Karpas-422 (cell line): ENCODE measurements at regions not wholly inside any gene's neighbourhood (a gene's known extent, or its start where the extent isn't known, plus 50 kb on each side); places are given as distances from the start of the nearest gene placed in this dataset.
"Not testable (repeated sequence)": the region's sequence is repeated elsewhere in the genome, so short reads cannot be mapped to it uniquely, and the experiment has no call there.

Experiments used
- DNase-seq: peaks from one replicate; pipeline ENCODE4 v3.0.0-alpha.2; 2015
- H2AFZ ChIP-seq: fragments of 200-600 bp; sonication (generic); 2 replicates; pipeline ENCODE4 v1.6.1; 2014; ENCODE audit warnings: antibody characterized with exemption, low read length, mixed read lengths
- H3K27ac ChIP-seq: fragments of 200-600 bp; sonication (generic); 2 replicates; pipeline ENCODE4 v1.5.1; 2014; ENCODE audit warnings: mild to moderate bottlenecking, low read length, moderate library complexity
- H3K27me3 ChIP-seq: fragments of 200-600 bp; sonication (generic); 2 replicates; pipeline ENCODE4 v1.6.1; 2014; ENCODE audit warnings: low read length, mixed read lengths
- H3K36me3 ChIP-seq: fragments of 200-600 bp; sonication (generic); 2 replicates; pipeline ENCODE4 v1.6.1; 2014; ENCODE audit warnings: low read length, mixed read lengths; ENCODE audit not compliant: insufficient read depth
- H3K4me1 ChIP-seq: fragments of 200-600 bp; sonication (generic); 2 replicates; pipeline ENCODE4 v1.6.1; 2014; ENCODE audit warnings: mild to moderate bottlenecking, low read length, mixed read lengths
- H3K4me2 ChIP-seq: fragments of 200-600 bp; sonication (generic); 2 replicates; pipeline ENCODE4 v1.6.1; 2014; ENCODE audit warnings: low read length, low read depth, mild to moderate bottlenecking; ENCODE audit not compliant: poor library complexity, severe bottlenecking
- H3K4me3 ChIP-seq: fragments of 200-600 bp; sonication (generic); 2 replicates; pipeline ENCODE4 v1.5.1; 2014; ENCODE audit warnings: mild to moderate bottlenecking, antibody characterized with exemption, low read length, mixed read lengths
- H3K79me2 ChIP-seq: fragments of 200-600 bp; sonication (generic); 2 replicates; pipeline ENCODE4 v1.6.1; 2014; ENCODE audit warnings: mild to moderate bottlenecking, low read length, mixed read lengths
- H3K9ac ChIP-seq: fragments of 200-600 bp; sonication (generic); 2 replicates; pipeline ENCODE4 v1.6.0; 2014; ENCODE audit warnings: low read length
- H3K9me2 ChIP-seq: fragments of 200-600 bp; sonication (generic), shearing (Covaris generic); replicated peaks from 2 replicates; pipeline ENCODE4 v1.6.0; 2014; ENCODE audit warnings: mild to moderate bottlenecking, low read length, moderate library complexity; ENCODE audit not compliant: insufficient read depth
- H3K9me3 ChIP-seq: fragments of 300-700, 200-600 bp; sonication (generic); 2 replicates; pipeline ENCODE4 v1.6.1; 2014; ENCODE audit warnings: low read length, mixed read lengths
- H4K20me1 ChIP-seq: fragments of 200-600 bp; sonication (generic); 2 replicates; pipeline ENCODE4 v1.6.1; 2014; ENCODE audit warnings: mild to moderate bottlenecking, antibody characterized with exemption, low read length, low read depth; ENCODE audit not compliant: insufficient read depth

- H3K9me2 ChIP-seq, result no peaks in the 10 kb centered on the region
- 0 out of 2 replicates have a peak, but pooled peaks cover 4% of the 10 kb centered on the region for H4K20me1 ChIP-seq
- H3K36me3 ChIP-seq, result no peaks in the 10 kb centered on the region
- no peaks in the 10 kb centered on the region for H3K9me3 ChIP-seq
- H3K4me3 ChIP-seq, result no peak overlapping the region
- H2AFZ ChIP-seq, result no peak overlapping the region
- no peak overlapping the region for H3K4me2 ChIP-seq
- no peak for DNase-seq
- H3K27ac ChIP-seq, result no peak overlapping the region
- H3K9ac ChIP-seq, result no peak overlapping the region
- H3K27me3 ChIP-seq, result no peaks in the 10 kb centered on the region
- H3K79me2 ChIP-seq, result no peaks in the 10 kb centered on the region
- no peaks in the 10 kb centered on the region for H3K4me1 ChIP-seq
These were observed 150.5 kb upstream of the PRR20G start for GRCh38 chr3:127438371-127438770.

GRCh38 chr3:127435299-127435698 is 147.5 kb upstream of the PRR20G start:
- not testable (repeated sequence) for H2AFZ ChIP-seq, H3K4me2 ChIP-seq, H3K79me2 ChIP-seq, H3K4me1 ChIP-seq, DNase-seq, H4K20me1 ChIP-seq, H3K9ac ChIP-seq, H3K9me3 ChIP-seq, H3K9me2 ChIP-seq, H3K27ac ChIP-seq, H3K36me3 ChIP-seq, H3K4me3 ChIP-seq, H3K27me3 ChIP-seq

GRCh38 chr3:127431066-127431465 is 143.2 kb upstream of the PRR20G start:
- Histone ChIP-seq H3K4me2 (no peak overlapping the region), H4K20me1 (no peaks in the 10 kb centered on the region), H2AFZ (no peak overlapping the region), H3K27me3 (no peaks in the 10 kb centered on the region), H3K9ac (no peak overlapping the region), H3K27ac (no peak overlapping the region), H3K36me3 (no peaks in the 10 kb centered on the region), H3K4me1 (no peaks in the 10 kb centered on the region), H3K4me3 (no peak overlapping the region), H3K9me3 (no peaks in the 10 kb centered on the region), H3K79me2 (no peaks in the 10 kb centered on the region), H3K9me2 (no peaks in the 10 kb centered on the region)
- DNase-seq, result no peak

GRCh38 chr3:127428344-127428997 is 140.6 kb upstream of the PRR20G start:
- no peak overlapping the region for H3K4me3 ChIP-seq
- H3K36me3 ChIP-seq, result no peaks in the 10 kb centered on the region
- no peak overlapping the region for H3K4me2 ChIP-seq
- no peaks in the 10 kb centered on the region for H4K20me1 ChIP-seq
- no peaks in the 10 kb centered on the region for H3K27me3 ChIP-seq
- no peaks in the 10 kb centered on the region for H3K4me1 ChIP-seq
- H3K9ac ChIP-seq, result no peak overlapping the region
- H3K27ac ChIP-seq, result no peak overlapping the region
- H3K9me3 ChIP-seq, result no peaks in the 10 kb centered on the region
- no peak for DNase-seq
- no peaks in the 10 kb centered on the region for H3K79me2 ChIP-seq
- H3K9me2 ChIP-seq, result no peaks in the 10 kb centered on the region
- H2AFZ ChIP-seq, result no peak overlapping the region

- Histone ChIP-seq H3K4me1 (no peaks in the 10 kb centered on the region), H3K9me3 (no peaks in the 10 kb centered on the region), H3K36me3 (no peaks in the 10 kb centered on the region), H3K9ac (no peak overlapping the region), H3K4me3 (no peak overlapping the region), H3K4me2 (no peak overlapping the region), H3K79me2 (no peaks in the 10 kb centered on the region), H4K20me1 (no peaks in the 10 kb centered on the region), H3K27me3 (no peaks in the 10 kb centered on the region), H3K9me2 (no peaks in the 10 kb centered on the region), H2AFZ (no peak overlapping the region), H3K27ac (no peak overlapping the region)
- no peak for DNase-seq
These were observed 139.8 kb upstream of the PRR20G start for GRCh38 chr3:127427666-127428065.

- H3K4me2 ChIP-seq, result no peak overlapping the region
- no peaks in the 10 kb centered on the region for H3K9me2 ChIP-seq
- H3K27ac ChIP-seq, result no peak overlapping the region
- no peaks in the 10 kb centered on the region for H3K9me3 ChIP-seq
- no peak overlapping the region for H2AFZ ChIP-seq
- no peaks in the 10 kb centered on the region for H3K27me3 ChIP-seq
- H3K9ac ChIP-seq, result no peak overlapping the region
- H3K79me2 ChIP-seq, result no peaks in the 10 kb centered on the region
- no peaks in the 10 kb centered on the region for H3K4me1 ChIP-seq
- DNase-seq, result no peak
- no peaks in the 10 kb centered on the region for H3K36me3 ChIP-seq
- no peak overlapping the region for H3K4me3 ChIP-seq
- 0 out of 2 replicates have a peak, but pooled peaks cover 3% of the 10 kb centered on the region for H4K20me1 ChIP-seq
These were observed 139.3 kb upstream of the PRR20G start for GRCh38 chr3:127427156-127427555.

GRCh38 chr3:127426444-127427153 is 138.8 kb upstream of the PRR20G start:
- Histone ChIP-seq H3K27ac (no peak overlapping the region), H3K4me1 (no peaks in the 10 kb centered on the region), H3K9me3 (no peaks in the 10 kb centered on the region), H3K36me3 (no peaks in the 10 kb centered on the region), H2AFZ (no peak overlapping the region), H3K4me3 (no peak overlapping the region), H3K79me2 (no peaks in the 10 kb centered on the region), H4K20me1 (0 out of 2 replicates have a peak, but pooled peaks cover 3% of the 10 kb centered on the region), H3K9me2 (no peaks in the 10 kb centered on the region), H3K27me3 (no peaks in the 10 kb centered on the region), H3K4me2 (no peak overlapping the region), H3K9ac (no peak overlapping the region)
- no peak for DNase-seq

- no peaks in the 10 kb centered on the region for H3K4me1 ChIP-seq
- no peak overlapping the region for H3K4me2 ChIP-seq
- no peaks in the 10 kb centered on the region for H3K36me3 ChIP-seq
- no peak overlapping the region for H3K27ac ChIP-seq
- no peak overlapping the region for H3K9ac ChIP-seq
- H3K27me3 ChIP-seq, result no peaks in the 10 kb centered on the region
- H3K9me2 ChIP-seq, result no peaks in the 10 kb centered on the region
- no peak for DNase-seq
- H3K9me3 ChIP-seq, result no peaks in the 10 kb centered on the region
- H3K4me3 ChIP-seq, result no peak overlapping the region
- H2AFZ ChIP-seq, result no peak overlapping the region
- 0 out of 2 replicates have a peak, but pooled peaks cover 3% of the 10 kb centered on the region for H4K20me1 ChIP-seq
- no peaks in the 10 kb centered on the region for H3K79me2 ChIP-seq
These were observed 137.9 kb upstream of the PRR20G start for GRCh38 chr3:127425505-127426443.
